Activated CD4-positive, alpha-beta T cell treated with anti-CD3 and anti-CD28 coated beads, Interleukin-2, amount 50 U/mL, for 48 hours (primary cell): ENCODE measurements at regions not wholly inside any gene's neighbourhood (a gene's known extent, or its start where the extent isn't known, plus 50 kb on each side); places are given as distances from the start of the nearest gene placed in this dataset.
A peak's percentile ranks its signal among the peaks of the same experiment; 100 is the strongest.
"Not testable (repeated sequence)": the region's sequence is repeated elsewhere in the genome, so short reads cannot be mapped to it uniquely, and the experiment has no call there.

ENCODE experiments used
- DNase-seq, 2 experiments: peaks; one replicate each; pipeline ENCODE4 v3.0.0-alpha.2; 2020

- not testable (repeated sequence) for DNase-seq
These were observed 112.9 kb downstream of the PCSK1 start for GRCh38 chr5:96319981-96320739.

GRCh38 chr5:96318569-96319110 lies 114.4 kb downstream of the PCSK1 start:
- DNase-seq: no peak

- no peak for DNase-seq
These were observed 115.1 kb downstream of the PCSK1 start for GRCh38 chr5:96317945-96318344.

GRCh38 chr5:96316487-96316886 lies 116.6 kb downstream of the PCSK1 start:
- no peak for DNase-seq

- no peak for DNase-seq
These were observed 117.0 kb downstream of the PCSK1 start for GRCh38 chr5:96316017-96316416.

- DNase-seq: no peak
These were observed 117.6 kb downstream of the PCSK1 start for GRCh38 chr5:96315431-96315830.

- no peak for DNase-seq
These were observed 120.7 kb downstream of the PCSK1 start for GRCh38 chr5:96312383-96312782.

- DNase-seq: not testable (repeated sequence)
These were observed 126.0 kb downstream of the PCSK1 start for GRCh38 chr5:96307047-96307446.

GRCh38 chr5:96302174-96302738 lies 130.8 kb downstream of the PCSK1 start:
- DNase-seq: no peak

GRCh38 chr5:96300976-96301375 lies 132.1 kb downstream of the PCSK1 start:
- no peak for DNase-seq

GRCh38 chr5:96297867-96298266 lies 135.2 kb downstream of the PCSK1 start:
- DNase-seq: no peak

- DNase-seq: no peak
These were observed 135.8 kb downstream of the PCSK1 start for GRCh38 chr5:96297290-96297689.

GRCh38 chr5:96294884-96295202 lies 138.2 kb downstream of the PCSK1 start:
- no peak for DNase-seq

GRCh38 chr5:96293966-96294883 lies 138.8 kb downstream of the PCSK1 start:
- DNase-seq: no peak

- DNase-seq: no peak
These were observed 140.3 kb downstream of the PCSK1 start for GRCh38 chr5:96292582-96293247.

GRCh38 chr5:96289287-96289686 lies 143.8 kb downstream of the PCSK1 start:
- DNase-seq: peak; percentile 4 to 27

- DNase-seq: no peak
These were observed 144.2 kb downstream of the PCSK1 start for GRCh38 chr5:96288845-96289185.

GRCh38 chr5:96288166-96288844 lies 144.7 kb downstream of the PCSK1 start:
- DNase-seq: no peak

GRCh38 chr5:96287136-96287535 lies 145.9 kb downstream of the PCSK1 start:
- no peak for DNase-seq

GRCh38 chr5:96285823-96286222 lies 147.2 kb downstream of the PCSK1 start:
- no peak for DNase-seq

GRCh38 chr5:96284727-96285389 lies 148.2 kb downstream of the PCSK1 start:
- DNase-seq: no peak

- DNase-seq: no peak
These were observed 149.5 kb downstream of the PCSK1 start for GRCh38 chr5:96283589-96283988.
